GM12878 (cell line): ENCODE measurements at regions not wholly inside any gene's neighbourhood (a gene's known extent, or its start where the extent isn't known, plus 50 kb on each side); places are given as distances from the start of the nearest gene placed in this dataset.

ENCODE experiments used
- ATAC-seq: fragments of 200-7000 bp; cut with Tn5 transposase; 3 replicates; pipeline ENCODE4 v1.9.1; 2020; ENCODE audit warnings: mild to moderate bottlenecking, moderate library complexity
- BruUV-seq: library from RNA; stranded (reverse); fragments of 400-500 nt; replicated peaks from 2 replicates; lab custom pipeline; 2021; lab: Mats Ljungman, UMichigan
- CTCF ChIA-PET: fragments of 300-600 bp; sonication (Branson Sonifier 250); formaldehyde crosslinking; extraction: SDS; loops from one replicate; lab custom pipeline; 2021; ENCODE audit warnings: inconsistent platforms; lab: Yijun Ruan, JAX
- POLR2A ChIA-PET: fragments of 350-600 bp; formaldehyde crosslinking; extraction: SDS; loops from one replicate; lab custom pipeline; 2021; ENCODE audit warnings: inconsistent platforms; lab: Charles Lee
- RAD21 ChIA-PET: fragments of 300-600 bp; sonication (Branson Sonifier 250); formaldehyde crosslinking; loops from one replicate; lab custom pipeline; 2023; ENCODE audit warnings: antibody characterized with exemption; ENCODE audit not compliant: unreplicated experiment; lab: Charles Lee
- SMC1A ChIA-PET: fragments of 300-600 bp; sonication (Branson Sonifier 250); formaldehyde crosslinking; loops from one replicate; lab custom pipeline; 2023; ENCODE audit not compliant: unreplicated experiment, uncharacterized antibody; lab: Charles Lee
- DNase-seq: peaks from one replicate; pipeline ENCODE4 v3.0.0-alpha.2; 2011; ENCODE audit warnings: low read depth, low spot score
- FAIRE-seq: peaks from 3 replicates; lab custom pipeline; 2011; peaks lifted over from hg19 to GRCh38; lab: Jason Lieb, UNC
- H2AFZ ChIP-seq: 2 replicates; pipeline ENCODE4 v1.6.0; 2011; ENCODE audit warnings: low read depth, low read length, control low read depth; ENCODE audit not compliant: control insufficient read depth
- H3K27ac ChIP-seq: 2 replicates; pipeline ENCODE4 v1.5.1; 2011; ENCODE audit warnings: control low read depth; ENCODE audit not compliant: control insufficient read depth, insufficient read depth
- H3K27me3 ChIP-seq, 2 experiments: replicated peaks in 1 of 2; 2 replicates each; pipeline versions ENCODE4 v1.6.0 to v1.6.1; 2011; ENCODE audit warnings: low read length in 1 of 2; ENCODE audit not compliant: control insufficient read depth in 2 of 2, insufficient read depth in 2 of 2
- H3K36me3 ChIP-seq, 2 experiments: 2 replicates each; pipeline ENCODE4 v1.5.1; 2011; ENCODE audit warnings: low read length in 1 of 2; ENCODE audit not compliant: control insufficient read depth in 2 of 2, insufficient read depth in 2 of 2
- H3K4me1 ChIP-seq: 2 replicates; pipeline ENCODE4 v1.6.1; 2011; ENCODE audit warnings: mild to moderate bottlenecking, low read length, moderate library complexity, mixed read lengths; ENCODE audit not compliant: control insufficient read depth, insufficient read depth
- H3K4me2 ChIP-seq: 2 replicates; pipeline ENCODE4 v1.6.0; 2011; ENCODE audit warnings: control low read depth; ENCODE audit not compliant: control insufficient read depth, insufficient read depth
- H3K4me3 ChIP-seq: fragments of 200-600 bp; sonication (generic); 2 replicates; pipeline ENCODE4 v1.5.1; 2016
- H3K79me2 ChIP-seq: 2 replicates; pipeline ENCODE4 v1.6.0; 2011; ENCODE audit warnings: low read length; ENCODE audit not compliant: control insufficient read depth, insufficient read depth
- H3K9ac ChIP-seq: 2 replicates; pipeline ENCODE4 v1.8.0; 2011; ENCODE audit warnings: low read length, control low read depth, mixed read lengths; ENCODE audit not compliant: control insufficient read depth, insufficient read depth
- H3K9me3 ChIP-seq: replicated peaks from 3 replicates; pipeline ENCODE4 v1.5.1; 2011; ENCODE audit warnings: mild to moderate bottlenecking, low read length; ENCODE audit not compliant: control insufficient read depth, insufficient read depth
- H4K20me1 ChIP-seq: 2 replicates; pipeline ENCODE4 v1.6.0; 2011; ENCODE audit not compliant: control insufficient read depth, insufficient read depth
- BCL3 ChIP-seq: IDR thresholded peaks from 2 replicates; pipeline ENCODE4 v1.6.1; 2011; ENCODE audit warnings: borderline replicate concordance, low read depth, mild to moderate bottlenecking, moderate library complexity, low read length; ENCODE audit not compliant: insufficient read depth, poor library complexity, severe bottlenecking
- BCLAF1 ChIP-seq: fragments of 450-650 bp; IDR thresholded peaks from 2 replicates; pipeline ENCODE4 v1.6.1; 2017; ENCODE audit warnings: antibody characterized with exemption, mild to moderate bottlenecking, moderate library complexity
- CEBPZ ChIP-seq: fragments of 150-350 bp; IDR thresholded peaks from 2 replicates; pipeline ENCODE4 v1.6.1; 2016; ENCODE audit warnings: low read depth, low read length
- ETV6 ChIP-seq, 2 experiments: fragments of 450-650 bp in 1 of 2; IDR thresholded peaks in 1 of 2; conservative IDR thresholded peaks in 1 of 2; 2 replicates each; pipeline ENCODE4 v1.6.1; 2014; ENCODE audit warnings: antibody characterized with exemption in 1 of 2, borderline replicate concordance in 1 of 2, low read depth in 1 of 2, mild to moderate bottlenecking in 1 of 2, moderate library complexity in 1 of 2
- FOS ChIP-seq: IDR thresholded peaks from 3 replicates; pipeline ENCODE4 v1.6.1; 2011; ENCODE audit warnings: borderline replicate concordance; ENCODE audit not compliant: insufficient read length; ENCODE audit errors: extremely low read depth
- FOXM1 ChIP-seq: IDR thresholded peaks from 2 replicates; pipeline ENCODE4 v1.6.1; 2012; ENCODE audit warnings: low read depth, mild to moderate bottlenecking, inconsistent platforms, low read length, moderate library complexity
- MEF2B ChIP-seq: fragments of 450-650 bp; IDR thresholded peaks from 2 replicates; pipeline ENCODE4 v1.6.1; 2018; ENCODE audit warnings: mild to moderate bottlenecking, moderate library complexity; ENCODE audit not compliant: partially characterized antibody, poor library complexity, severe bottlenecking
- MTA2 ChIP-seq: fragments of 450-650 bp; IDR thresholded peaks from 2 replicates; pipeline ENCODE4 v1.6.1; 2016; ENCODE audit warnings: low read depth, mild to moderate bottlenecking, moderate library complexity
- MTA3 ChIP-seq: IDR thresholded peaks from 2 replicates; pipeline ENCODE4 v1.6.1; 2012; ENCODE audit warnings: low read length, inconsistent platforms, borderline replicate concordance
- MYC ChIP-seq: IDR thresholded peaks from 2 replicates; pipeline ENCODE4 v1.6.1; 2011; ENCODE audit warnings: mild to moderate bottlenecking, low read length, moderate library complexity, inconsistent platforms; ENCODE audit not compliant: insufficient read depth, insufficient replicate concordance, insufficient read length, severe bottlenecking
- NFYB ChIP-seq: IDR thresholded peaks from 2 replicates; pipeline ENCODE4 v1.6.1; 2011; ENCODE audit warnings: low read depth, mild to moderate bottlenecking, low read length, improper control_type of control experiment, moderate library complexity; ENCODE audit not compliant: insufficient read depth
- RAD21 ChIP-seq: IDR thresholded peaks from 2 replicates; pipeline ENCODE4 v1.6.1; 2011; ENCODE audit warnings: mild to moderate bottlenecking, low read depth, low read length, moderate library complexity; ENCODE audit not compliant: insufficient read depth
- SUZ12 ChIP-seq: fragments of 200-600 bp; sonication (generic); IDR thresholded peaks from one replicate; pipeline ENCODE4 v1.6.1; 2018; ENCODE audit warnings: antibody characterized with exemption, mild to moderate bottlenecking; ENCODE audit not compliant: unreplicated experiment
- TAF1 ChIP-seq: IDR thresholded peaks from 2 replicates; pipeline ENCODE4 v1.6.1; 2011; ENCODE audit warnings: mild to moderate bottlenecking, low read depth, low read length, borderline replicate concordance
- ZNF207 ChIP-seq: fragments of 450-650 bp; IDR thresholded peaks from 2 replicates; pipeline ENCODE4 v1.6.1; 2014; ENCODE audit warnings: antibody characterized with exemption, mild to moderate bottlenecking, borderline replicate concordance
- ZNF24 ChIP-seq: fragments of 450-650 bp; IDR thresholded peaks from 2 replicates; pipeline ENCODE4 v1.6.1; 2017; ENCODE audit warnings: antibody characterized with exemption, mild to moderate bottlenecking
- WGBS: methylation state at CpG from one replicate; pipeline ENCODE4 v1.1.6; 2016; ENCODE audit warnings: low lambda C conversion rate; ENCODE audit not compliant: insufficient replicate concordance, insufficient coverage; ENCODE audit errors: missing lambda C conversion rate; 5-methylcytosine and 5-hydroxymethylcytosine counted together
- in situ Hi-C: fragments of 300-500 bp; cut with MboI; formaldehyde crosslinking; loops from 9 replicates; pipeline ENCODE4 v1.14.3; 2018; ENCODE audit warnings: mixed read lengths
- intact Hi-C: fragments of 100-400 bp; cut with micrococcal nuclease; formaldehyde crosslinking; loops from one replicate; pipeline ENCODE4 v1.14.2; 2022; ENCODE audit not compliant: unreplicated experiment

- WGBS: 0% methylated on average over 1 of the region's 1 CpG
- no peaks in the 10 kb centered on the region for H3K4me1 ChIP-seq
- intact Hi-C loops (no loop called here), in situ Hi-C loops (no loop called here)
- no peaks in the 10 kb centered on the region; a peak in 1 of 4 replicates for H3K27me3 ChIP-seq
- no peaks in the 10 kb centered on the region for H3K36me3 ChIP-seq
- BruUV-seq: no TSS peak
- H4K20me1 ChIP-seq: no peaks in the 10 kb centered on the region
- no peak overlapping the region for H3K27ac ChIP-seq
- H3K9ac ChIP-seq: no peak overlapping the region
- H2AFZ ChIP-seq: no peak overlapping the region
- H3K79me2 ChIP-seq: no peaks in the 10 kb centered on the region
- H3K9me3 ChIP-seq: no peaks in the 10 kb centered on the region
- no peak for ATAC-seq
- SMC1A ChIA-PET: no interaction called here
- POLR2A ChIA-PET: no interaction called here
- H3K4me3 ChIP-seq: no peak overlapping the region
- DNase-seq: no peak
- CTCF ChIA-PET: no interaction called here
- no peak for FAIRE-seq
- no peak overlapping the region for H3K4me2 ChIP-seq
- RAD21 ChIA-PET: no interaction called here
- no peak for TF ChIP-seq SUZ12
- no peak for TF ChIP-seq MYC
- TF ChIP-seq FOXM1: no peak
- no peak for TF ChIP-seq BCL3
- no peak for TF ChIP-seq ETV6 (conservative IDR thresholded peaks at IDR 0.05 in 1 of 2, IDR thresholded peaks at IDR 0.05 in 1 of 2; ENCODE audit: borderline replicate concordance in 1 of 2, low read depth in 1 of 2)
- no peak for TF ChIP-seq MTA3
- no peak for TF ChIP-seq BCLAF1
- no peak for TF ChIP-seq CEBPZ
- no peak for TF ChIP-seq RAD21
- TF ChIP-seq TAF1: no peak
- no peak for TF ChIP-seq MEF2B
- no peak for TF ChIP-seq FOS
- no peak for TF ChIP-seq MTA2
- no peak for TF ChIP-seq ZNF207
- no peak for TF ChIP-seq ZNF24
- TF ChIP-seq NFYB: no peak
Observed at GRCh38 chr3:68664276-68664675, 268.1 kb downstream of the TAFA4 start.
